ENCODE measurements at regions not wholly inside any gene's neighbourhood (a gene's known extent, or its start where the extent isn't known, plus 50 kb on each side); places are given as distances from the start of the nearest gene placed in this dataset.

DNA sequence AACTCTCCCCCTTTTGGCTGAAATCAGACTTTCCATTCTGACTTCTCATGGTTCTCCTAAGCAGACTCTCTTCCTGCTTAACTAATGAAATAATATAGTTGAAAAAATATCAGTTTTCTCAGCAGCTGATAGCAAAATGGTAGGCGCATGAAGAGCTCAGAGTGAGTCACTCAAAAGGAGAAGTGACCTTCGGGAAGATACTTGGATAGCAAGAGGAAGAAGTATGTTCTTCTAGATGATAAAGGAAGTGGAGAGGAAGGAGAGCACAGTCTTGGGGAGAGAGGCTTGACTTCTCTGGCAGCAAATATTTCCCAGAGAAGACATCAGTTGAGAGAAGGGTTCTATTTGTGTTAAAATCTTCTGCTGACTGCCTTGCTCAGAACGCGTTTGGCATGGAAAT, 101.5 kb downstream of the TAF11L14 start:
- Histone ChIP-seq H3K9me3 (no peaks in the 10 kb centered on the region), H3K27ac (no peak overlapping the region), H3K4me3 (ENCODE audit: low read depth in 1 of 2, low read length in 1 of 2) (no peak overlapping the region), H3K4me1 (ENCODE audit: control insufficient read depth in 1 of 2, insufficient read depth in 1 of 2, low read depth in 1 of 2, low read length in 1 of 2) (peaks cover 0 to 3% of the 10 kb centered on the region in 2 experiments), H3K27me3 (no peaks in the 10 kb centered on the region), H3K36me3 (no peaks in the 10 kb centered on the region)
- no peak for TF ChIP-seq CTCF (IDR thresholded peaks at IDR 0.05)

DNA sequence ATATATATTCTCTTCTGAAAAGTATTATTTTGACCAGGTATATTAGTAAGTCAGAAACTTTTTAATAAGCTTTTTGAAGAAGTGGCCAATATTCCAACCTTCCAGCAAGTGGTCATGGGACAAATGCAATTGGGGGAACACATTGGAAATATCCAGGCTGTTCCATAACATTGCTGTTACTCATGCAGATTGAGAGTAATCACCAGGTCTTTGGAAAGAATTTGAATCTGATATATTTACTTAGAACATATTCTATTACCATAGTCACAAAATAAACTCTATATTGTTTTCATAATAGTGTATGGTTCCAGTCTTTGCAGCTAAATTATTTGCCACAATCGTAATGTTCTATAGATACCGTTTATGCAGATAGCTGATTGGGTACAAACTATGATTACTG, 102.8 kb downstream of the TAF11L14 start:
- no peak for TF ChIP-seq CTCF (IDR thresholded peaks at IDR 0.05)
- no peaks in the 10 kb centered on the region for H3K9me3 ChIP-seq
- peaks cover 0 to 3% of the 10 kb centered on the region in 2 experiments for H3K4me1 ChIP-seq (ENCODE audit: control insufficient read depth in 1 of 2, insufficient read depth in 1 of 2, low read depth in 1 of 2, low read length in 1 of 2)
- H3K4me3 ChIP-seq (ENCODE audit: low read depth in 1 of 2, low read length in 1 of 2), result no peak overlapping the region
- no peaks in the 10 kb centered on the region for H3K36me3 ChIP-seq
- H3K27ac ChIP-seq, result no peak overlapping the region
- H3K27me3 ChIP-seq, result no peaks in the 10 kb centered on the region

- Histone ChIP-seq H3K27me3 (no peaks in the 10 kb centered on the region), H3K9me3 (no peaks in the 10 kb centered on the region), H3K4me1 (ENCODE audit: control insufficient read depth in 1 of 2, insufficient read depth in 1 of 2, low read depth in 1 of 2, low read length in 1 of 2) (peaks cover 0 to 3% of the 10 kb centered on the region in 2 experiments), H3K36me3 (no peaks in the 10 kb centered on the region), H3K4me3 (ENCODE audit: low read depth in 1 of 2, low read length in 1 of 2) (no peak overlapping the region), H3K27ac (no peak overlapping the region)
- no peak for TF ChIP-seq CTCF (IDR thresholded peaks at IDR 0.05)
Measured at GRCh38 chr5:17738446-17738845, 104.2 kb downstream of the TAF11L14 start.

GRCh38 chr5:17743580-17744435, 109.5 kb downstream of the TAF11L14 start:
- H3K27me3 ChIP-seq, result no peaks in the 10 kb centered on the region
- H3K9me3 ChIP-seq, result no peaks in the 10 kb centered on the region
- no peaks in the 10 kb centered on the region for H3K36me3 ChIP-seq
- H3K4me1 ChIP-seq (ENCODE audit: control insufficient read depth in 1 of 2, insufficient read depth in 1 of 2, low read depth in 1 of 2, low read length in 1 of 2), result peaks cover 8 to 9% of the 10 kb centered on the region in 2 experiments
- no peak for TF ChIP-seq CTCF (IDR thresholded peaks at IDR 0.05)
- H3K27ac ChIP-seq, result no peak overlapping the region
- H3K4me3 ChIP-seq (ENCODE audit: low read depth in 1 of 2, low read length in 1 of 2), result no peak overlapping the region

DNA sequence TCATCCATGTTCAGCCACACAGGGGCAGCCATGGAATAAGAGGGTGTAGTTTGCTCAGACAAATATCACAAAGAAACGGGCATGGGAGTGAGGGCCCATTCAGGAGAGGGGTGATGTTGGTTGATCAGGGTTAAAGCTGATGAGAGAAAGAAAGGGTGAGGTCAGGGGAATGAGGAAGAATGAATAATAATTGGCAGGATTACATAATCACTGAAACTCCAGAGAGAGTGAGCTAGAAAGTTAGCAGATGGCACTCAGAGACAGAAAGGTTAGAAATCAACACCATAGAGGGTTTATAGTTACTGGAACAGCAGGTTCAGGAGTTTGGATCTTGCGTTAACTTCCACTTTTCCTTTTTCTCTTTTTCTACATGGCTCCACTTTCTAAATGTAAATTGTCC, 113.9 kb downstream of the TAF11L14 start:
- H3K27ac ChIP-seq, result peak overlapping the region; percentile 38
- no peak for TF ChIP-seq CTCF (IDR thresholded peaks at IDR 0.05)
- peaks cover 11 to 13% of the 10 kb centered on the region in 2 experiments for H3K4me1 ChIP-seq (ENCODE audit: control insufficient read depth in 1 of 2, insufficient read depth in 1 of 2, low read depth in 1 of 2, low read length in 1 of 2)
- H3K9me3 ChIP-seq, result no peaks in the 10 kb centered on the region
- no peak overlapping the region for H3K4me3 ChIP-seq (ENCODE audit: low read depth in 1 of 2, low read length in 1 of 2)
- H3K27me3 ChIP-seq, result no peaks in the 10 kb centered on the region
- H3K36me3 ChIP-seq, result no peaks in the 10 kb centered on the region
